Liver (tissue), 8 donors: ENCODE measurements at regions not wholly inside any gene's neighbourhood (a gene's known extent, or its start where the extent isn't known, plus 50 kb on each side); places are given as distances from the start of the nearest gene placed in this dataset.

Experiments used
- DNase-seq: peaks from one replicate; pipeline ENCODE4 v3.0.0-alpha.2; 2017; ENCODE audit warnings: low spot score
- H3K27ac ChIP-seq, 2 donors: one replicate each; pipeline ENCODE4 v1.7.0; 2013; ENCODE audit warnings: inconsistent platforms in 2 of 2, low read length in 2 of 2, control low read depth in 1 of 2, low read depth in 1 of 2, mild to moderate bottlenecking in 1 of 2
- H3K27me3 ChIP-seq, 4 donors: one replicate each; pipeline versions ENCODE4 v1.6.1 to v1.7.0; 2013; ENCODE audit warnings: low read length in 3 of 4, inconsistent platforms in 1 of 4, mild to moderate bottlenecking in 1 of 4, moderate library complexity in 1 of 4; ENCODE audit not compliant: control insufficient read depth in 4 of 4, insufficient read depth in 4 of 4
- H3K36me3 ChIP-seq, 4 donors: one replicate each; pipeline versions ENCODE4 v1.6.1 to v1.7.0; 2013; ENCODE audit warnings: low read length in 3 of 4, mild to moderate bottlenecking in 3 of 4, low read depth in 1 of 4, moderate library complexity in 1 of 4; ENCODE audit not compliant: control insufficient read depth in 4 of 4, insufficient read depth in 3 of 4
- H3K4me1 ChIP-seq, 4 donors: one replicate each; pipeline versions ENCODE4 v1.6.1 to v1.7.0; 2013; ENCODE audit warnings: low read length in 3 of 4, mild to moderate bottlenecking in 3 of 4, moderate library complexity in 1 of 4; ENCODE audit not compliant: control insufficient read depth in 4 of 4, insufficient read depth in 4 of 4
- H3K4me3 ChIP-seq, 3 donors: one replicate each; pipeline versions ENCODE4 v1.6.1 to v1.7.0; 2013; ENCODE audit warnings: low read length in 3 of 3, control low read depth in 1 of 3, low read depth in 1 of 3, mild to moderate bottlenecking in 1 of 3
- H3K9ac ChIP-seq, 2 donors: one replicate each; pipeline ENCODE4 v1.7.0; 2013; ENCODE audit warnings: low read length in 2 of 2, mild to moderate bottlenecking in 2 of 2, moderate library complexity in 2 of 2, control low read depth in 1 of 2, low read depth in 1 of 2
- H3K9me3 ChIP-seq, 4 donors: one replicate each; pipeline versions ENCODE4 v1.6.1 to v1.7.0; 2013; ENCODE audit warnings: low read length in 3 of 4; ENCODE audit not compliant: control insufficient read depth in 4 of 4
- ATF3 ChIP-seq: IDR thresholded peaks from 2 replicates; pipeline ENCODE4 v1.6.1; 2016; ENCODE audit warnings: antibody characterized with exemption
- CTCF ChIP-seq: fragments of 150-350 bp; IDR thresholded peaks from 2 replicates; pipeline ENCODE4 v1.5.1; 2017; ENCODE audit warnings: improper control_type of control experiment, low read depth, low read length; ENCODE audit not compliant: missing input control
- FOXA1 ChIP-seq: IDR thresholded peaks from 2 replicates; pipeline ENCODE4 v1.6.1; 2016; ENCODE audit warnings: antibody characterized with exemption
- FOXA2 ChIP-seq: IDR thresholded peaks from 2 replicates; pipeline ENCODE4 v1.6.1; 2016; ENCODE audit warnings: antibody characterized with exemption
- GABPA ChIP-seq, 2 donors: IDR thresholded peaks in 1 of 2; conservative IDR thresholded peaks in 1 of 2; 2 replicates each; pipeline ENCODE4 v1.6.1; 2016; ENCODE audit warnings: antibody characterized with exemption in 2 of 2, mild to moderate bottlenecking in 1 of 2, moderate library complexity in 1 of 2
- HNF4A ChIP-seq, 2 donors: conservative IDR thresholded peaks; 2 replicates each; pipeline ENCODE4 v1.6.1; 2016; ENCODE audit warnings: antibody characterized with exemption in 2 of 2, mild to moderate bottlenecking in 2 of 2
- HNF4G ChIP-seq: IDR thresholded peaks from 2 replicates; pipeline ENCODE4 v1.6.1; 2016; ENCODE audit warnings: antibody characterized with exemption
- JUND ChIP-seq, 2 donors: IDR thresholded peaks; 2 replicates each; pipeline ENCODE4 v1.6.1; 2016; ENCODE audit warnings: antibody characterized with exemption in 2 of 2
- MAX ChIP-seq: IDR thresholded peaks from 2 replicates; pipeline ENCODE4 v1.6.1; 2016; ENCODE audit warnings: antibody characterized with exemption
- NR2F2 ChIP-seq: IDR thresholded peaks from 2 replicates; pipeline ENCODE4 v1.6.1; 2016; ENCODE audit warnings: antibody characterized with exemption
- RAD21 ChIP-seq, 2 donors: IDR thresholded peaks; 2 replicates each; pipeline ENCODE4 v1.6.1; 2016; ENCODE audit warnings: antibody characterized with exemption in 2 of 2, mild to moderate bottlenecking in 2 of 2
- REST ChIP-seq: IDR thresholded peaks from 2 replicates; pipeline ENCODE4 v1.6.1; 2016; ENCODE audit warnings: antibody characterized with exemption, mild to moderate bottlenecking
- RXRA ChIP-seq, 2 donors: IDR thresholded peaks; 2 replicates each; pipeline ENCODE4 v1.6.1; 2017 to 2018; ENCODE audit warnings: antibody characterized with exemption in 2 of 2, mild to moderate bottlenecking in 1 of 2
- SP1 ChIP-seq: IDR thresholded peaks from 2 replicates; pipeline ENCODE4 v1.6.1; 2018; ENCODE audit warnings: antibody characterized with exemption, mild to moderate bottlenecking
- TAF1 ChIP-seq: conservative IDR thresholded peaks from 2 replicates; pipeline ENCODE4 v1.6.1; 2016; ENCODE audit warnings: antibody characterized with exemption, mild to moderate bottlenecking
- YY1 ChIP-seq: IDR thresholded peaks from 2 replicates; pipeline ENCODE4 v1.6.1; 2016; ENCODE audit warnings: antibody characterized with exemption, mild to moderate bottlenecking
- ZBTB33 ChIP-seq: IDR thresholded peaks from 2 replicates; pipeline ENCODE4 v1.6.1; 2016; ENCODE audit warnings: antibody characterized with exemption
- WGBS: extraction: QIAGEN DNeasy Blood & Tissue Kit; methylation state at CpG from one replicate; pipeline ENCODE4 v1.1.7; 2013; 5-methylcytosine and 5-hydroxymethylcytosine counted together
- donor health status: healthy.
- donor health status: healthy.
- donor health status: healthy.
- donor health status: healthy.
- donor health status: healthy.

- no peak for TF ChIP-seq ZBTB33
- no peak for TF ChIP-seq SP1
- TF ChIP-seq GABPA (IDR thresholded peaks at IDR 0.05 in 1 of 2, conservative IDR thresholded peaks at IDR 0.05 in 1 of 2): no peak
Measured at GRCh38 chrX:30067677-30068076, 147.7 kb upstream of the MAGEB2 start (continued).

GRCh38 chrX:30085571-30085970, 129.8 kb upstream of the MAGEB2 start:
- H3K9ac ChIP-seq: no peak overlapping the region
- H3K4me3 ChIP-seq: no peak overlapping the region
- TF ChIP-seq RAD21 (IDR thresholded peaks at IDR 0.05) (no peak), HNF4A (conservative IDR thresholded peaks at IDR 0.05) (no peak)
- no peak overlapping the region for H3K27ac ChIP-seq
- H3K27me3 ChIP-seq: no peaks in the 10 kb centered on the region
- no peaks in the 10 kb centered on the region for H3K36me3 ChIP-seq
- no peak for DNase-seq
- peaks cover 0 to 2% (median 0%) of the 10 kb centered on the region in 4 donors for H3K9me3 ChIP-seq
- 94% methylated on average over 1 of the region's 1 CpG for WGBS
- no peaks in the 10 kb centered on the region for H3K4me1 ChIP-seq

- Histone ChIP-seq H3K4me3 (no peak overlapping the region), H3K4me1 (no peaks in the 10 kb centered on the region), H3K36me3 (no peaks in the 10 kb centered on the region), H3K9ac (no peak overlapping the region), H3K27ac (no peak overlapping the region), H3K27me3 (peaks cover 0 to 2% (median 0%) of the 10 kb centered on the region in 4 donors), H3K9me3 (no peaks in the 10 kb centered on the region)
- DNase-seq: no peak
- TF ChIP-seq SP1 (no peak), ATF3 (no peak), YY1 (no peak), REST (no peak), RAD21 (IDR thresholded peaks at IDR 0.05) (no peak), FOXA2 (no peak), ZBTB33 (no peak), HNF4G (no peak), NR2F2 (no peak), MAX (no peak), FOXA1 (no peak), CTCF (no peak), TAF1 (no peak), RXRA (IDR thresholded peaks at IDR 0.05) (no peak), HNF4A (conservative IDR thresholded peaks at IDR 0.05) (no peak), JUND (IDR thresholded peaks at IDR 0.05) (no peak)
- 48% methylated on average over 2 of the region's 2 CpGs for WGBS
Measured at GRCh38 chrX:30111431-30111830, 103.9 kb upstream of the MAGEB2 start.
